Head of caudate nucleus (tissue), 42 donors: ENCODE measurements at regions not wholly inside any gene's neighbourhood (a gene's known extent, or its start where the extent isn't known, plus 50 kb on each side); places are given as distances from the start of the nearest gene placed in this dataset.
"Not testable (repeated sequence)": the region's sequence is repeated elsewhere in the genome, so short reads cannot be mapped to it uniquely, and the experiment has no call there.

Experiments
- DNase-seq, 42 donors: peaks; one replicate each; pipeline versions ENCODE4 v3.0.0 to v3.0.0-alpha.2; 2020 to 2021; ENCODE audit warnings: mixed read lengths in 7 of 42
- intact Hi-C: fragments of 100-400 bp; cut with DNase I; formaldehyde crosslinking; loops from one replicate; pipeline ENCODE4 v1.15.0; 2022

DNA sequence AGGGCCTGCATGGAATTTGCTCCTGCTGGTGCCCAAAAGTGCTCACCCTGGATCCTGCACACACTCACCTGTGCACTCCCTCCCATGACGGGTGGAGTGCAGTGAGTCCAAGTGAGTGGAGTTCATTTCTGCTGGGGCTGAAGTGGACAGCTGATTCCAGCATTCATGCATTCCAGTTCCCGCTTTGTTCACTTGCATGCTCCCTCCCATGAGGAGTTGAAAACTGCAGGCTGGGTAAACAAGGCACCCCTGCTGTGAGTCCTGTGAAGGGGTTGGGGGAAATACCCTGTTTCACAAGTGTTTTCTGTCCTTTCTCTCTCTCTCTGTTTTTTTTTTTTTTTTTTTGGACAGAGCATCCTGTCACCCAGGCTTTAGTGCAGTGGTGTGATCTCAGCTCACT, 454.1 kb upstream of the NOX3 start:
- DNase-seq = no peak
- intact Hi-C loops = no loop called here

DNA sequence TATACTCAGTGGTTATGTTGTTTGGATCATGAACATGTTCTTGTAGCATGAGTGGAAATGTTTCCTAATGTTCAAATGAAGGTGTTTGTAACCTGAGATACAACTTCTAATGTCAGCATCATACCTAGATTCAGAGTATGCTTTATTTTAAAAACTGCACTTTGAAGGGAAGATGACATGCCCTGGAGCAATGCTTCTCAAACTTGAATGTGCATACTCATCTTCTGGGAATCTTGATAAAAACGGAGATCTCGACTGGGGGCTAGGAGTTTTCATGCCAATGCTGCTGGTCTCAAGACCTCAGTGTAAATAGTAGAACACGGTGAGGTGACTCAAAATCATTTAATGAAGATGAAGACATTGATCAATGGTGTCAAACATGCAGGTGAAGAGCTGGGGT, 440.0 kb upstream of the NOX3 start:
- no peak for DNase-seq
- intact Hi-C loops = no loop called here

- no peak for DNase-seq
- intact Hi-C loops = no loop called here
Measured at GRCh38 chr6:155894758-155895157, 439.1 kb upstream of the NOX3 start.

DNA sequence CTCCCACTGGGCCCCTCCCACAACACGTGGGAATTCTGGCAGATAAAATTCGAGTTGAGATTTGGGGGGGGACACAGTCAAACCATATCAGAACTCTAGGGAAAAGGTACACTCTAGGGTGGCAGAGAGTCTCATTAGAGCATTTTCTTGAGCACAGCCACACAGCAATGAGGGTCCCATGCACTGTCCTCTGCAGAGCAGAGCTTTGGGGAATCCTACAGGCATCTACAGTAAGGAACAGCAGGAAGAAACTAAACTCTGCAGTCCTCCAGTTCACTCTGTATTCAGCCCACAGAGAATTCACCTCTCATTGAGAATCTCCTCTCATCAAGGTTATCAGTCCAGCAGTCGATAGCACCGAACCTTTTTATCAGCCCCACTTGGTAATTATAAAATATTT, 438.6 kb upstream of the NOX3 start:
- intact Hi-C loops = no loop called here
- no peak for DNase-seq

DNA sequence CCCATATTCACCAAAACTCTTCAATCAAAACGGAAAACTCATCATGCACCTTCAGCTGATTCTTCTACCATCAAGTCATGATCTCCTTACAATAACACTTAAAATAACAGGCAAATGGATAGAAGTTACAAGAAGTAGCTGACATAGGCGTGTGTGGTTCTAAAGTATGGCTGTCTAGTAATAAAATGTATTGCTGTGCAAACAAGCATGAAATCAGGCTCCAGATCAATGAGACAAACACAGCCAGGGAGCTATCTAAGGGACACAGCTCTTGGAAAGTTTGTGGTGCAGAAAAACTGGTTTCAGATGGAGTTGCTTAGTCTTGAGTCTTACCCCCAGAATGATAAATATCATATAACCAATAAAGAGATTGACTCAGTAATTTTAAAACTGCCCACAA, 434.8 kb upstream of the NOX3 start:
- intact Hi-C loops = no loop called here
- no peak for DNase-seq

- DNase-seq = no peak
- intact Hi-C loops = no loop called here
Measured at GRCh38 chr6:155889410-155889809, 433.8 kb upstream of the NOX3 start.

- DNase-seq = no peak
- intact Hi-C loops = no loop called here
Measured at GRCh38 chr6:155887421-155887820, 431.8 kb upstream of the NOX3 start.

GRCh38 chr6:155883741-155884140, 428.1 kb upstream of the NOX3 start:
- intact Hi-C loops = no loop called here
- DNase-seq = no peak

DNA sequence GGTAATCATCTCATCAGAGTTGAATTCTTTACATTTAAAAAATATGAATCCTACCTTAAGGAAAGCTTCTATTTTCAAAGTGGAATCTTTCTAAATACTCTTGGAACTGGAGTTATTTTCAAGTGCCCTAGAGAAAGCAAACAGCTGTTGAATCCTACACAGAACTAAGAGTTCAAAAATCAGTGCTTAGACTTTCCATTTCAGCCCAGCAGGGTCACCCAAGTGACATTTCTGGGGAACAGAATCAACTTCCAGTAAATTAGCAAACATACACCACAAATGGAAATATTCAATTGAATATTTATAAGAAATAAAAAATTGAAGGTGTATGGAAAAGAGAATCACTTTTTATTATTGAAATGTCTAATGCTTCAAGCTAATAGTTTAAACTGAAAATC, 427.7 kb upstream of the NOX3 start:
- no peak for DNase-seq
- intact Hi-C loops = no loop called here

- DNase-seq = no peak
- intact Hi-C loops = no loop called here
Measured at GRCh38 chr6:155882527-155883333, 427.1 kb upstream of the NOX3 start.

GRCh38 chr6:155881826-155882526, 426.3 kb upstream of the NOX3 start:
- intact Hi-C loops = no loop called here
- DNase-seq = no peak

- intact Hi-C loops = no loop called here
- no peak for DNase-seq
Measured at GRCh38 chr6:155880900-155881299, 425.3 kb upstream of the NOX3 start.

DNA sequence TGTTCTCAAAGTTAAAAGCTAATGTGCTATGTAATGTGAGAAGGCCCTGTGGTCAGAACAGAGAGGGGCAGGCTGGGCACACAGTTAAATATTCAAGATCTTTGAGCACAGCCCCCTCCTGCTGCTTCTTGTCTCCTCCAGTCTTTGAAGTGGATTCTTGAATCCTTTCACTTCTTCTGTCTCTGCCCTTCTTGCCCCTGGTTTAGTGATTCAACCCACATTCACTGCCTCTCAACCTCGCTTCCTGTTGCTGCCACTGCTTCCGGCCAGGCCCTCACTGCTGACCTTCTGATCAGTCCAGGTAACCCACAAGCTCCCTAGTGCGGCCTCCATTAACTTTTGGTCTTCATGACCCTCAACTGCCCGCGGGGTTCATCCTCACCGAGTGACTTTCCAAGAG, 417.3 kb upstream of the NOX3 start:
- DNase-seq = no peak
- intact Hi-C loops = no loop called here

GRCh38 chr6:155867682-155868081, 412.0 kb upstream of the NOX3 start:
- no peak for DNase-seq
- intact Hi-C loops = no loop called here

GRCh38 chr6:155866676-155867390, 411.2 kb upstream of the NOX3 start:
- intact Hi-C loops, DNase-seq: not testable (repeated sequence)

GRCh38 chr6:155861821-155862220, 406.2 kb upstream of the NOX3 start:
- intact Hi-C loops = no loop called here
- DNase-seq = no peak

DNA sequence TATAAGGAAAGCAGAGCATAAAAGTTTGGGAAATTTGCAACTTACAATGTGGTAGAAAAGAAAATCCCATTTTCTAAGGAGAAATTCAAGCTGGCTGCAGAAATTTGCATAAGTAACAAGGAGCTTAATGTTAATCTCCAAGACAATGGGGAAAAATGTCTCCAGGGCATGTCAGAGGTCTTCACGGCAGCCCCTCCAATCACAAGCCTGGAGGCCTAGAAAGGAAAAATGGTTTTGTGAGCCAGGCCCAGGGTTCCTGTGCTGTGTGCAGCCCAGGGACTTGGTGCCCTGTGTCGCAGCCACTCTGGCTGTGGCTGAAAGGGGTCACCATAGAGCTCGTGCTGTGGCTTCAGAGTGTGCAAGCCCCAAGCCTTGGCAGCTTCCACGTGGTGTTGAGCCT, 403.3 kb upstream of the NOX3 start:
- DNase-seq, intact Hi-C loops: not testable (repeated sequence)

GRCh38 chr6:155854787-155855186, 399.1 kb upstream of the NOX3 start:
- DNase-seq = no peak
- intact Hi-C loops = no loop called here

DNA sequence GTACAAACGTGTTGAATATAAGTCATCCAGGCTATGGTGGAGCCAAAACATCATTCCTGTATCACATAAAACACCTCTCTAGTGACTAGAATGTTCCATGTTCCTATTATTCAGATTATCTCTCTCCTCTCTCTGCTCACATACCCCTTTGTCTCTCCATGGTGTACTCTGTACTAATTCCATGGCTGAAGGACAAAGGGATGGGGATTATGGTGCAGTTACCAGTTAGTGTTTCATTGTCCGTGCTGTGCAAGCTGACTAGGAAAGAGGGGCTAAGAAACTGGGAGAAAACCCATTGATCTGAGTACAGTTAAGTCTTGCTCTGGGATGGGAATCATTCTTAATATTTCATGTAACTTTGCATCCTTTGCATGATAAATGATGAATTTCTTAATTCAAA, 397.4 kb upstream of the NOX3 start:
- DNase-seq = no peak
- intact Hi-C loops = no loop called here

GRCh38 chr6:155850408-155850841, 394.8 kb upstream of the NOX3 start:
- no peak for DNase-seq
- intact Hi-C loops = no loop called here
